RWPE1 (cell line): ENCODE measurements at regions not wholly inside any gene's neighbourhood (a gene's known extent, or its start where the extent isn't known, plus 50 kb on each side); places are given as distances from the start of the nearest gene placed in this dataset.

Source experiments
- CTCF ChIA-PET: fragments of 350-600 bp; sonication (Branson Sonifier 250); formaldehyde crosslinking; extraction: SDS; loops from one replicate; lab custom pipeline; 2021; lab: Yijun Ruan, JAX
- POLR2A ChIA-PET: fragments of 400-600 bp; formaldehyde crosslinking; extraction: SDS; loops from one replicate; lab custom pipeline; 2020; ENCODE audit warnings: antibody characterized with exemption; ENCODE audit not compliant: low non-redundant PET; lab: Yijun Ruan, JAX
- DNase-seq: peaks from one replicate; pipeline ENCODE4 v3.0.0; 2012; ENCODE audit warnings: low spot score
- H3K27ac ChIP-seq: fragments of 450-650 bp; 2 replicates; pipeline ENCODE4 v1.5.1; 2017
- TF ChIP-seq, protein P1 (sequence below): fragments of 450-650 bp; conservative IDR thresholded peaks from 2 replicates; pipeline ENCODE4 v1.5.1; 2017; ENCODE audit warnings: low read depth, mild to moderate bottlenecking

DNA sequence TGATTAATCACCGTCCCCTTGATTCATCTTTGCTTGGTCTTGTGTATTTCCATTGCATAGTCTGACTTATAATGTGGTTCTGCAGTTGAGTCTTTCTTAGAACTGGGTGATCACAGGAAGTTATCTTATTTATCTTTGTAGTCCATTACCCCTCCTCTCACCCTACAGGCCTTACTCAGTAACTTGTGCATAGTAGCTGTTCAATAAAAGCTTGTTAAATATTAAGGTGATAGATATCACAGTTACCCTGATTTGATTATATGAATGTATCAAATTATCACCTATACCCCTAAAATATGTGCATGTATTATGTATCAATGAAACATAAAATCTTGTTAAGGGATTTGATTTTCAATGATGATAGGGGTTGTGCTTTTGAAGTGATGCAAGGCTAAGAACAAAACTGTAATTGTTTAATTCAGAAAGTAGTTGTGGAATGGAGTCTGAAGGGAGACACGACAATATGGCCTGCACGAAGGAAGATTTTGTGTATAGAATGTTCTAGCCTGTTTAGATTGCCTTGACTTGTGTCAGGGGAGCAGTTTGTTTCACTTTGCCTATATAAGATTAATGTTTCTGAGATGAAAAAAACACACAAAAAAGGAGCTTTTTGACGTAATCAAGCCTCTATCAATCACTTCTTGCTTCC lies 132.4 kb upstream of the LIMCH1 start:
- ChIA-PET POLR2A (no interaction called here), CTCF (no interaction called here)
- H3K27ac ChIP-seq, result no peak overlapping the region
- TF ChIP-seq, protein P1, sequence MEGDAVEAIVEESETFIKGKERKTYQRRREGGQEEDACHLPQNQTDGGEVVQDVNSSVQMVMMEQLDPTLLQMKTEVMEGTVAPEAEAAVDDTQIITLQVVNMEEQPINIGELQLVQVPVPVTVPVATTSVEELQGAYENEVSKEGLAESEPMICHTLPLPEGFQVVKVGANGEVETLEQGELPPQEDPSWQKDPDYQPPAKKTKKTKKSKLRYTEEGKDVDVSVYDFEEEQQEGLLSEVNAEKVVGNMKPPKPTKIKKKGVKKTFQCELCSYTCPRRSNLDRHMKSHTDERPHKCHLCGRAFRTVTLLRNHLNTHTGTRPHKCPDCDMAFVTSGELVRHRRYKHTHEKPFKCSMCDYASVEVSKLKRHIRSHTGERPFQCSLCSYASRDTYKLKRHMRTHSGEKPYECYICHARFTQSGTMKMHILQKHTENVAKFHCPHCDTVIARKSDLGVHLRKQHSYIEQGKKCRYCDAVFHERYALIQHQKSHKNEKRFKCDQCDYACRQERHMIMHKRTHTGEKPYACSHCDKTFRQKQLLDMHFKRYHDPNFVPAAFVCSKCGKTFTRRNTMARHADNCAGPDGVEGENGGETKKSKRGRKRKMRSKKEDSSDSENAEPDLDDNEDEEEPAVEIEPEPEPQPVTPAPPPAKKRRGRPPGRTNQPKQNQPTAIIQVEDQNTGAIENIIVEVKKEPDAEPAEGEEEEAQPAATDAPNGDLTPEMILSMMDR, result no peak
- DNase-seq, result no peak

DNA sequence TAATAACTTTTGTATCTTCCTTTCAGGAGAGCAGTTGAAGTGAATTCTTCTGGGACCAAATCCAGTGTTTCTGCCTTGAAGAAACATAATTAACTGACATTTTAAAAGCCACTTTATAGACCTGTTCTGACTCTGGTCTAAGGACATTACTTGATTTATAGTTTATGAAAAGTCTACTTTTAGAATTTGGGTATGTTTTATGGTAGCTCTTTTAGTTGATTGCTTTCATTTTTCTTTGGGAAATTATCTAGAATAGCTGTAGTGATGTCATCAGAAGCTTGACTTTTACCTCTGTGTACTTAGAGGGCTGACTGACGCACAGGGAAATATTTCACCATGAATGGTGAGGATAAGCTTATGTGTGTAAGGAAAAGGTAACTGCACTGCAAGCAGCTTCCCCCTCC lies 131.8 kb upstream of the LIMCH1 start:
- no peak overlapping the region for H3K27ac ChIP-seq
- ChIA-PET POLR2A (no interaction called here), CTCF (no interaction called here)
- DNase-seq, result no peak
- TF ChIP-seq, protein P1, result no peak

DNA sequence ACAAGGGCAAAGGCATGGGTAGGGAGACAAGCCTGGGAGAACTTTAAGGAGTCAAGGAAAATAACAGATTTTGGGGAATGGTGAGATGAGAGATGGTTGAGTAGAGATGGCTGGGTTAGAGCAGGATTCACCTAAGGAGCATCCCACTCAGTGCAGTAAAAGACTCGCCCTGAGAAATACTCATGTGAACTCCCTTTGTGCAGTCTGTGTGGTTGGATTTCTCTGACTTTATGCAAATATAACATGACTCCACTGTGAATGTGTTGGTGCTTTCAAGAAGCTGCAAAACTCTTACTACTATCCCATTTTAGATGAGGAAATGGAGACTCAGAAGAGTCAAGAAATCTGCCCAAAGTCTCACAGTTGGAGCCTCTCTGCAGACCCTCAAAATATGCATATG lies 129.8 kb upstream of the LIMCH1 start:
- no peak for DNase-seq
- no peak overlapping the region for H3K27ac ChIP-seq
- TF ChIP-seq, protein P1, result no peak
- CTCF ChIA-PET, result no interaction called here
- POLR2A ChIA-PET, result no interaction called here

DNA sequence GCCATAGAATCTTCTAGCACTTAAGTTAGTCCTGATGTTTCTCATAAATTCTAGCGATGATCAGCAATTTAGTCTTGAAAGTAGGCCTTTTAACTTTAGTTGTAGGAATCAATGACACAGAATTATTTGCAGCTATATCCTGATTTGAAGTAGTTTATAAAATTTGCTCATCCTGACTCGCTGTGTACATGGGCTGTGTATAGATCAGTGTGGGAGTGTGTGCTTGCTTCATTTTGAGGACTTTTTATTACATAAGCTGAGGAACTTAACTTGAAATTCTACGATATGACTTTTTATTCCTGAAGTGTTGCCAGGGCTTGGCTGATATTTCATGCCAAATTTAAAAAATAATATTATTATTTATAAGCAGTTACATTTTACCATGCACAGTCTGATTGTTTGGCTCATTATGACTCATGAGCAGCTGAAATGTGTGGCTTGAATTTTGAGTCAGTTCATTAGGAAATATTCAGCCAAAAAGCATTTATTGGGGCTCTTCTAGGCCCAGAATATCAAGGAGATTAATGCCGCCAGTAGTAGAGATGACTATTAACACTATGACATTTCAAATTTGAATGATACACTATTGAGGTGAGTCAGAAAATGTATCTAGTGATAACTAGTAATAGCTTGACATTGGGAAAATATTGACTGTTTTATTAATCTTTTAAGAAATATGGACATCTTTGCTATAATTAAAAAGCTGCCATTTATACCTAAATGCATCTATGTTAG lies 128.9 kb upstream of the LIMCH1 start:
- ChIA-PET POLR2A (no interaction called here), CTCF (interaction anchor here (0.7 kb wide), 1 partner anchor 103 kb away, joined by 3 read pairs; no protein-coding TSS in a partner anchor)
- no peak for DNase-seq
- H3K27ac ChIP-seq, result no peak overlapping the region
- TF ChIP-seq, protein P1, result no peak

DNA sequence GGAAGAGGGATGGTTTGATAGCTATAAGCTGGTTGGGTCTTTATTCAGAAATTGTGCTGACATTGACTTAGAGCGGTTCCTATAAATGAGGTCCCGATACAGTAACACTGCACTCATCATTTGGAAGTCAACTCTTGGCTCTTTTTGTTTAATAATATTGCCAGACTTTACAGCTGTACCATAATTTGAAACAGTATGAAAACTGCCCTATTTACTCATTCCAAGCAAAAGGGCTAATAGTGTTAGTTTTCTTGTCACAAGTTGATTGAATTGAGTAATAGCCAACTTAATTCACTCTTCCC lies 128.4 kb upstream of the LIMCH1 start:
- DNase-seq, result no peak
- CTCF ChIA-PET, result no interaction called here
- TF ChIP-seq, protein P1, result no peak
- H3K27ac ChIP-seq, result no peak overlapping the region
- POLR2A ChIA-PET, result no interaction called here

DNA sequence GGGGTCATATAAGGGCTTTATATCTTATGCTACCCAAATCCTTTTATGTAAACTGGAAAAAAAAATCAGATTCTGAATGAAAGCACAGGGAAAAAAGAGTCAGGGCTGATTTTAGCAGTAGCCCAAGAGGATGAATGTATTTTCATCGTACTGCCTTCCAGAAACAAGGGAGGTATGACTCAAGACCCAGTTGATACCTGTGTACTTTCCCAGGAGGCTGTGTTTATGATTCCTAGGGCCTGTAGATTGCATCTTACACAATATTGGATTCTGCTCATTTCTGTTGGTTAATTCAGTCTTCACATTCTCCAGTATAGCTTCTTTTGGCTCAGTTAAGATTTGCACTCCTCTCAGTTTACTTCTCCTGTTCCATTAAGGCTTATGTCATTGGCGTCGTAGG lies 127.9 kb upstream of the LIMCH1 start:
- POLR2A ChIA-PET, result no interaction called here
- CTCF ChIA-PET, result no interaction called here

More for the DNA sequence above, 127.9 kb upstream of the LIMCH1 start:
- no peak overlapping the region for H3K27ac ChIP-seq
- DNase-seq, result peak; percentile 28
- TF ChIP-seq, protein P1, result no peak
